GM23338 (cell line): ENCODE measurements at regions not wholly inside any gene's neighbourhood (a gene's known extent, or its start where the extent isn't known, plus 50 kb on each side); places are given as distances from the start of the nearest gene placed in this dataset.
"Not testable (repeated sequence)": the region's sequence is repeated elsewhere in the genome, so short reads cannot be mapped to it uniquely, and the experiment has no call there.

ENCODE experiments used
- ATAC-seq: fragments of 200-7000 bp; cut with Tn5 transposase; 3 replicates; pipeline ENCODE4 v1.9.1; 2020
- DNase-seq: peaks from one replicate; pipeline ENCODE4 v3.0.0-alpha.2; 2015; ENCODE audit warnings: low spot score
- H2AFZ ChIP-seq: fragments of 200-600 bp; sonication (generic); 2 replicates; pipeline ENCODE4 v1.8.0; 2016; ENCODE audit warnings: antibody characterized with exemption, mild to moderate bottlenecking, moderate library complexity
- H3F3A ChIP-seq: fragments of 200-600 bp; sonication (generic); replicated peaks from 2 replicates; pipeline ENCODE4 v1.8.0; 2017; ENCODE audit warnings: antibody characterized with exemption, mixed run types, low read depth
- H3K27ac ChIP-seq: fragments of 200-600 bp; sonication (generic); 2 replicates; pipeline ENCODE4 v1.6.1; 2016; ENCODE audit warnings: low read depth
- H3K27me3 ChIP-seq: fragments of 200-600 bp; sonication (generic); 2 replicates; pipeline ENCODE4 v1.8.0; 2016; ENCODE audit warnings: mild to moderate bottlenecking, mixed run types, moderate library complexity; ENCODE audit not compliant: insufficient read depth
- H3K36me3 ChIP-seq: fragments of 200-600 bp; sonication (generic); 2 replicates; pipeline ENCODE4 v1.8.0; 2016; ENCODE audit warnings: mild to moderate bottlenecking; ENCODE audit not compliant: insufficient read depth
- H3K4me1 ChIP-seq: fragments of 200-600 bp; sonication (generic); 2 replicates; pipeline ENCODE4 v1.8.0; 2016; ENCODE audit warnings: mild to moderate bottlenecking, moderate library complexity; ENCODE audit not compliant: insufficient read depth
- H3K4me2 ChIP-seq: fragments of 200-600 bp; sonication (generic); 2 replicates; pipeline ENCODE4 v1.7.1; 2017; ENCODE audit warnings: mixed run types
- H3K4me3 ChIP-seq: fragments of 200-600 bp; sonication (generic); 2 replicates; pipeline ENCODE4 v1.6.1; 2016; ENCODE audit warnings: mixed run types
- H3K79me2 ChIP-seq: fragments of 200-600 bp; sonication (generic); replicated peaks from 2 replicates; pipeline ENCODE4 v1.8.0; 2017; ENCODE audit warnings: mild to moderate bottlenecking; ENCODE audit not compliant: insufficient read depth
- H3K9me2 ChIP-seq: fragments of 200-600 bp; sonication (generic); 2 replicates; pipeline ENCODE4 v1.8.0; 2017; ENCODE audit not compliant: insufficient read depth
- H4K20me1 ChIP-seq: fragments of 200-600 bp; sonication (generic); replicated peaks from 2 replicates; pipeline ENCODE4 v1.8.0; 2017; ENCODE audit warnings: mild to moderate bottlenecking; ENCODE audit not compliant: insufficient read depth
- H3K27ac Mint-ChIP-seq: 2 replicates; pipeline ENCODE4 v1.8.0; 2020; ENCODE audit warnings: inconsistent platforms, mild to moderate bottlenecking, moderate library complexity, mixed read lengths
- H3K27me3 Mint-ChIP-seq: 3 replicates; pipeline ENCODE4 v1.8.0; 2022; ENCODE audit warnings: low read depth, mild to moderate bottlenecking, moderate library complexity, mixed read lengths, inconsistent platforms; ENCODE audit not compliant: insufficient read depth, poor library complexity
- H3K36me3 Mint-ChIP-seq: 3 replicates; pipeline ENCODE4 v1.8.0; 2021; ENCODE audit warnings: low read depth, mild to moderate bottlenecking, inconsistent platforms, moderate library complexity, mixed read lengths
- H3K4me1 Mint-ChIP-seq: 3 replicates; pipeline ENCODE4 v1.8.0; 2020; ENCODE audit warnings: mild to moderate bottlenecking, inconsistent platforms, mixed read lengths
- H3K4me3 Mint-ChIP-seq: 3 replicates; pipeline ENCODE4 v1.8.0; 2021; ENCODE audit warnings: moderate library complexity, mild to moderate bottlenecking, inconsistent platforms, mixed read lengths
- H3K9me3 Mint-ChIP-seq: 3 replicates; pipeline ENCODE4 v1.8.0; 2020; ENCODE audit warnings: moderate library complexity, mild to moderate bottlenecking, inconsistent platforms, mixed read lengths
- CREB1 ChIP-seq: fragments of 250-450 bp; sonication (Bioruptor Pico); IDR thresholded peaks from 2 replicates; pipeline ENCODE4 v1.5.0; 2020; ENCODE audit warnings: low read depth, mild to moderate bottlenecking, moderate library complexity
- POLR2AphosphoS5 ChIP-seq: IDR thresholded peaks from 2 replicates; pipeline ENCODE4 v1.6.1; 2016; ENCODE audit warnings: antibody characterized with exemption, low read depth
- TF ChIP-seq, protein P1 (sequence below): IDR thresholded peaks from 2 replicates; pipeline ENCODE4 v1.6.1; 2016; ENCODE audit warnings: antibody characterized with exemption
- TF ChIP-seq, protein P2 (sequence below): fragments of 250-450 bp; sonication (Bioruptor Pico); IDR thresholded peaks from 2 replicates; pipeline ENCODE4 v1.5.0; 2020; ENCODE audit warnings: mild to moderate bottlenecking, moderate library complexity

DNA sequence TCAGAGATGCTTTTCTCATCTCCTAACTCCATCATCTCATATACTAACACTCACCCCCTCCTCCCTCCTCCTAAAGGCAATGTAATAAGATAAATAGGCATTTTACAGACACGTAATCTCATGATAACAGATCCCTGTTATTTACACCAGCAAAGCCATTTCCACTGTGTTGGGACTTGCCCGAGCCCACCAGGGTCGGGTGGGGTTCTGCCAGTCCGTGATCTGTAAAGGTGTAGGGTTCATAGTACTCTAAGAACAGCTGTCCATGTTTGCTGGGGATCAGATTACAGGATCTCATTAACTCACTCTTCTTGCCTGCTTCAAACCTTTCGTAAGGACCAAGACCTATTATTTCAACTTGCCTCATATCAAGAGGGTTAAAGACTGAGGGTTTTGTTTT is 172.4 kb downstream of the FZD1 start:
- Histone ChIP-seq H3K4me3 (no peak overlapping the region), H3K4me2 (no peak overlapping the region), H3K36me3 (no peaks in the 10 kb centered on the region), H3F3A (no peaks in the 10 kb centered on the region), H2AFZ (no peak overlapping the region), H4K20me1 (no peaks in the 10 kb centered on the region), H3K27me3 (no peaks in the 10 kb centered on the region), H3K9me2 (peaks cover 4% of the 10 kb centered on the region; the same call in 1 of the 2 replicates), H3K27ac (no peak overlapping the region), H3K79me2 (no peaks in the 10 kb centered on the region), H3K4me1 (no peaks in the 10 kb centered on the region)
- Mint-ChIP-seq H3K27ac (no peak overlapping the region), H3K4me3 (no peak overlapping the region), H3K9me3 (peaks cover 21% of the 10 kb centered on the region), H3K27me3 (peaks cover 4% of the 10 kb centered on the region), H3K36me3 (peaks cover 8% of the 10 kb centered on the region), H3K4me1 (peaks cover 5% of the 10 kb centered on the region)
- peak; percentile 8 for DNase-seq
- no peak for TF ChIP-seq POLR2AphosphoS5
- TF ChIP-seq, protein P1, sequence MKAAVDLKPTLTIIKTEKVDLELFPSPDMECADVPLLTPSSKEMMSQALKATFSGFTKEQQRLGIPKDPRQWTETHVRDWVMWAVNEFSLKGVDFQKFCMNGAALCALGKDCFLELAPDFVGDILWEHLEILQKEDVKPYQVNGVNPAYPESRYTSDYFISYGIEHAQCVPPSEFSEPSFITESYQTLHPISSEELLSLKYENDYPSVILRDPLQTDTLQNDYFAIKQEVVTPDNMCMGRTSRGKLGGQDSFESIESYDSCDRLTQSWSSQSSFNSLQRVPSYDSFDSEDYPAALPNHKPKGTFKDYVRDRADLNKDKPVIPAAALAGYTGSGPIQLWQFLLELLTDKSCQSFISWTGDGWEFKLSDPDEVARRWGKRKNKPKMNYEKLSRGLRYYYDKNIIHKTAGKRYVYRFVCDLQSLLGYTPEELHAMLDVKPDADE: no peak
- peak; percentile 32; the same call in 1 of the 3 replicates for ATAC-seq

DNA sequence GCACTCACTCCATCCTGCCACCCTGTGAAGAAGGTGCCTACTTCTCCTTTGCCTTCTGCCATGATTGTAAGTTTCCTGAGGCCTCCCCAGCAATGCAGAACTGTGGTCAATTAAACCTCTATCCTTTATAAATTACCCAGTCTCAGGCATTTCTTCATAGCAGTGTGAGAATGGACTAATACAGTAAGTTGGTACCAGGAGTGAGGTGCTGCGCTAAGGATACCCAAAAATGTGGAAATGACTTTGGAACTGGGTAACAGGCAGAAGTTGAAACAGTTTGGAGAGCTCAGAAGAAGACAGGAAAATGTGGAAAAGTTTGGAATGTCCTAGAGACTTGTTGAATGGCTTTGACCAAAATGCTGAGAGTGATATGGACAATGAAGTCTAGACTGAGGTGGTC is 176.0 kb downstream of the FZD1 start:
- H3K27me3 Mint-ChIP-seq, DNase-seq, H2AFZ ChIP-seq, ATAC-seq, H4K20me1 ChIP-seq, H3K36me3 Mint-ChIP-seq, H3K79me2 ChIP-seq, H3K4me3 Mint-ChIP-seq, H3K4me1 ChIP-seq, H3K4me3 ChIP-seq, H3K9me2 ChIP-seq, H3K4me1 Mint-ChIP-seq, H3K36me3 ChIP-seq, H3K4me2 ChIP-seq, H3K27ac ChIP-seq, H3K27me3 ChIP-seq, H3K27ac Mint-ChIP-seq, H3F3A ChIP-seq: not testable (repeated sequence)
- peaks cover 26% of the 10 kb centered on the region for H3K9me3 Mint-ChIP-seq

DNA sequence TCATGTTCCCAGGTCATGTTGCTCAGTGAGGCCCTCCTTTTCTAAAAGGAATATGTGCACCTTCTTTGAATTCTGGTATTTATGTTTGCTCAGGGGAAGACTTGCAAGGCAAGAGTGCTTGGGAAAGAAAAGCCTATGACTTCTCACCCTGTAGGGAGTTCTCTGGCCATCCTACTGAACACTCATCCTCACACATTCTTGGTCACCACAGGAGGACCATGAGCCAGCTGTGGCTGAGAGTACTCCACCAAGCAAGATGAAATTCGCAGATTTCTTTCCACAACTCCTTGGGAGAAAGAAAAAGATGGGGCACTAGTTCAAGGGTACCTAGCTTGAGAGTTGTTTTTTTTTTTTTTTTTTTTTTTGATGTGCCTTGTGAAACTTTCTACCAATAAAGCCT is 179.6 kb downstream of the FZD1 start:
- H3K9me2 ChIP-seq: 0 out of 2 replicates have a peak, but pooled peaks cover 6% of the 10 kb centered on the region
- DNase-seq (no peak), ATAC-seq (no peak)
- Mint-ChIP-seq H3K27me3 (peaks cover 10% of the 10 kb centered on the region), H3K4me3 (no peak overlapping the region), H3K4me1 (no peaks in the 10 kb centered on the region), H3K27ac (no peak overlapping the region), H3K36me3 (peaks cover 11% of the 10 kb centered on the region), H3K9me3 (peaks cover 37% of the 10 kb centered on the region)
- no peaks in the 10 kb centered on the region for H3K27me3 ChIP-seq
- no peaks in the 10 kb centered on the region for H4K20me1 ChIP-seq
- no peaks in the 10 kb centered on the region for H3K79me2 ChIP-seq
- no peaks in the 10 kb centered on the region for H3F3A ChIP-seq
- TF ChIP-seq, protein P2, sequence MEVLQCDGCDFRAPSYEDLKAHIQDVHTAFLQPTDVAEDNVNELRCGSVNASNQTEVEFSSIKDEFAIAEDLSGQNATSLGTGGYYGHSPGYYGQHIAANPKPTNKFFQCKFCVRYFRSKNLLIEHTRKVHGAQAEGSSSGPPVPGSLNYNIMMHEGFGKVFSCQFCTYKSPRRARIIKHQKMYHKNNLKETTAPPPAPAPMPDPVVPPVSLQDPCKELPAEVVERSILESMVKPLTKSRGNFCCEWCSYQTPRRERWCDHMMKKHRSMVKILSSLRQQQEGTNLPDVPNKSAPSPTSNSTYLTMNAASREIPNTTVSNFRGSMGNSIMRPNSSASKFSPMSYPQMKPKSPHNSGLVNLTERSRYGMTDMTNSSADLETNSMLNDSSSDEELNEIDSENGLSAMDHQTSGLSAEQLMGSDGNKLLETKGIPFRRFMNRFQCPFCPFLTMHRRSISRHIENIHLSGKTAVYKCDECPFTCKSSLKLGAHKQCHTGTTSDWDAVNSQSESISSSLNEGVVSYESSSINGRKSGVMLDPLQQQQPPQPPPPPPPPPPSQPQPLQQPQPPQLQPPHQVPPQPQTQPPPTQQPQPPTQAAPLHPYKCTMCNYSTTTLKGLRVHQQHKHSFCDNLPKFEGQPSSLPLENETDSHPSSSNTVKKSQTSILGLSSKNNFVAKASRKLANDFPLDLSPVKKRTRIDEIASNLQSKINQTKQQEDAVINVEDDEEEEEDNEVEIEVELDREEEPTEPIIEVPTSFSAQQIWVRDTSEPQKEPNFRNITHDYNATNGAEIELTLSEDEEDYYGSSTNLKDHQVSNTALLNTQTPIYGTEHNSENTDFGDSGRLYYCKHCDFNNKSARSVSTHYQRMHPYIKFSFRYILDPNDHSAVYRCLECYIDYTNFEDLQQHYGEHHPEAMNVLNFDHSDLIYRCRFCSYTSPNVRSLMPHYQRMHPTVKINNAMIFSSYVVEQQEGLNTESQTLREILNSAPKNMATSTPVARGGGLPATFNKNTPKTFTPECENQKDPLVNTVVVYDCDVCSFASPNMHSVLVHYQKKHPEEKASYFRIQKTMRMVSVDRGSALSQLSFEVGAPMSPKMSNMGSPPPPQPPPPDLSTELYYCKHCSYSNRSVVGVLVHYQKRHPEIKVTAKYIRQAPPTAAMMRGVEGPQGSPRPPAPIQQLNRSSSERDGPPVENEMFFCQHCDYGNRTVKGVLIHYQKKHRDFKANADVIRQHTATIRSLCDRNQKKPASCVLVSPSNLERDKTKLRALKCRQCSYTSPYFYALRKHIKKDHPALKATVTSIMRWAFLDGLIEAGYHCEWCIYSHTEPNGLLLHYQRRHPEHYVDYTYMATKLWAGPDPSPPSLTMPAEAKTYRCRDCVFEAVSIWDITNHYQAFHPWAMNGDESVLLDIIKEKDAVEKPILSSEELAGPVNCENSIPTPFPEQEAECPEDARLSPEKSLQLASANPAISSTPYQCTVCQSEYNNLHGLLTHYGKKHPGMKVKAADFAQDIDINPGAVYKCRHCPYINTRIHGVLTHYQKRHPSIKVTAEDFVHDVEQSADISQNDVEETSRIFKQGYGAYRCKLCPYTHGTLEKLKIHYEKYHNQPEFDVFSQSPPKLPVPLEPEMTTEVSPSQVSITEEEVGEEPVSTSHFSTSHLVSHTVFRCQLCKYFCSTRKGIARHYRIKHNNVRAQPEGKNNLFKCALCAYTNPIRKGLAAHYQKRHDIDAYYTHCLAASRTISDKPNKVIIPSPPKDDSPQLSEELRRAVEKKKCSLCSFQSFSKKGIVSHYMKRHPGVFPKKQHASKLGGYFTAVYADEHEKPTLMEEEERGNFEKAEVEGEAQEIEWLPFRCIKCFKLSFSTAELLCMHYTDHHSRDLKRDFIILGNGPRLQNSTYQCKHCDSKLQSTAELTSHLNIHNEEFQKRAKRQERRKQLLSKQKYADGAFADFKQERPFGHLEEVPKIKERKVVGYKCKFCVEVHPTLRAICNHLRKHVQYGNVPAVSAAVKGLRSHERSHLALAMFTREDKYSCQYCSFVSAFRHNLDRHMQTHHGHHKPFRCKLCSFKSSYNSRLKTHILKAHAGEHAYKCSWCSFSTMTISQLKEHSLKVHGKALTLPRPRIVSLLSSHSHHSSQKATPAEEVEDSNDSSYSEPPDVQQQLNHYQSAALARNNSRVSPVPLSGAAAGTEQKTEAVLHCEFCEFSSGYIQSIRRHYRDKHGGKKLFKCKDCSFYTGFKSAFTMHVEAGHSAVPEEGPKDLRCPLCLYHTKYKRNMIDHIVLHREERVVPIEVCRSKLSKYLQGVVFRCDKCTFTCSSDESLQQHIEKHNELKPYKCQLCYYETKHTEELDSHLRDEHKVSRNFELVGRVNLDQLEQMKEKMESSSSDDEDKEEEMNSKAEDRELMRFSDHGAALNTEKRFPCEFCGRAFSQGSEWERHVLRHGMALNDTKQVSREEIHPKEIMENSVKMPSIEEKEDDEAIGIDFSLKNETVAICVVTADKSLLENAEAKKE (CRISPR knock-in tag): no peak
- no peak for TF ChIP-seq CREB1 (CRISPR knock-in tag)
- H2AFZ ChIP-seq: no peak overlapping the region
- no peak overlapping the region for H3K27ac ChIP-seq
- no peak overlapping the region for H3K4me3 ChIP-seq
- H3K36me3 ChIP-seq: no peaks in the 10 kb centered on the region
- H3K4me1 ChIP-seq: no peaks in the 10 kb centered on the region
- no peak overlapping the region for H3K4me2 ChIP-seq
